ENCODE measurements at regions not wholly inside any gene's neighbourhood (a gene's known extent, or its start where the extent isn't known, plus 50 kb on each side); places are given as distances from the start of the nearest gene placed in this dataset.
"Not testable (repeated sequence)": the region's sequence is repeated elsewhere in the genome, so short reads cannot be mapped to it uniquely, and the experiment has no call there.

GRCh38 chr12:54716261-54716660, 68.1 kb upstream of the DCD start:
- peak in 1 of 2 donors; percentile 4 for DNase-seq (ENCODE audit: low read depth in 2 of 2)
- no peak overlapping the region for H3K4me3 ChIP-seq (replicated peaks in 1 of 2; ENCODE audit: low read depth in 2 of 2, low read length in 2 of 2)
- no peak for TF ChIP-seq CTCF (IDR thresholded peaks at IDR 0.05; ENCODE audit: low read depth, low read length)

DNA sequence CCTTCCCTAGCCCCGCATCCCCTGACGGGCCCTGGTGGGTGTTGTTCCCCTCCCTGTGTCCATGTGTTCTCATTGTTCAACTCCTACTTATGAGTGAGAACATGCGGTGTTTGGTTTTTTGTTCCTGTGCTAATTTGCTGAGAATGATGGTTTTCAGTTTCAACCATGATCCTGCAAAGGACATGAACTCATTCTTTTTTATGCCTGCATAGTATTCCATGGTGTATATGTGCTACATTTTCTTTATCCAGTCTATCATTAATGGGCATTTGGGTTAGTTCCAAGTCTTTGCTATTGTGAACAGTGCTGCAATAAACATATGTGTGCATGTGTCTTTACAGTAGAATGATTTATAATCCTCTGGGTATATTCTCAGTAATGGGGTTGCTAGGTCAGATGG, 65.7 kb upstream of the DCD start:
- H3K4me3 ChIP-seq (replicated peaks in 1 of 2; ENCODE audit: low read depth in 2 of 2, low read length in 2 of 2); DNase-seq (ENCODE audit: low read depth in 2 of 2): not testable (repeated sequence)

DNA sequence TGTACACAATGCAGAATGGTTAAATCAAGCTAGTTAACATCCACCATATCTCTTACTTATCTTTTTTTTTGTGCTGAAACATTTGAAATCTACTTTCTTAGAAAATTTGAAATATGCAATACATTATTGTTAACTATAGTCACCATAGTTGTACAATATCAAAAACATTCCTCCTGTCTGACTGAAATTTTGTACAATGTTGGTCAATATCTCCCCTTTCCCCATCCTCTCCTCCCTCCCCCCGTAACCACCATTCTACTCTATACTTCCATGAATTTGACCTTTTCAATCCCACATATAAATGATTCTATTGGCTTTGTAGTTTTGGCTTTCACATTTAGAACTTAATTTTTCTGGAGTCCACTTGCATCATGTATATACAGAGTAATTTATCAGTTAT, 63.5 kb upstream of the DCD start:
- H3K4me3 ChIP-seq (replicated peaks in 1 of 2; ENCODE audit: low read depth in 2 of 2, low read length in 2 of 2): no peak overlapping the region
- no peak for DNase-seq (ENCODE audit: low read depth in 2 of 2)
- TF ChIP-seq CTCF (IDR thresholded peaks at IDR 0.05; ENCODE audit: low read depth, low read length): no peak

- DNase-seq (ENCODE audit: low read depth in 2 of 2): no peak
- TF ChIP-seq CTCF (IDR thresholded peaks at IDR 0.05; ENCODE audit: low read depth, low read length): no peak
- H3K4me3 ChIP-seq (replicated peaks in 1 of 2; ENCODE audit: low read depth in 2 of 2, low read length in 2 of 2): no peak overlapping the region
These were observed 60.7 kb upstream of the DCD start for GRCh38 chr12:54708826-54709225.

GRCh38 chr12:54704202-54704601, 56.0 kb upstream of the DCD start:
- TF ChIP-seq CTCF (IDR thresholded peaks at IDR 0.05; ENCODE audit: low read depth, low read length): no peak
- no peak overlapping the region for H3K4me3 ChIP-seq (replicated peaks in 1 of 2; ENCODE audit: low read depth in 2 of 2, low read length in 2 of 2)
- DNase-seq (ENCODE audit: low read depth in 2 of 2): no peak

- peak; percentile 67 for TF ChIP-seq CTCF (IDR thresholded peaks at IDR 0.05; ENCODE audit: low read depth, low read length)
- no peak overlapping the region for H3K4me3 ChIP-seq (replicated peaks in 1 of 2; ENCODE audit: low read depth in 2 of 2, low read length in 2 of 2)
- peak; percentile 62 to 68 for DNase-seq (ENCODE audit: low read depth in 2 of 2)
These were observed 53.9 kb upstream of the DCD start for GRCh38 chr12:54701940-54702592.

GRCh38 chr12:54700849-54701248, 52.7 kb upstream of the DCD start:
- H3K4me3 ChIP-seq (replicated peaks in 1 of 2; ENCODE audit: low read depth in 2 of 2, low read length in 2 of 2): no peak overlapping the region
- DNase-seq (ENCODE audit: low read depth in 2 of 2): no peak
- no peak for TF ChIP-seq CTCF (IDR thresholded peaks at IDR 0.05; ENCODE audit: low read depth, low read length)
